Neural progenitor cell (in vitro differentiated cells): ENCODE measurements at regions not wholly inside any gene's neighbourhood (a gene's known extent, or its start where the extent isn't known, plus 50 kb on each side); places are given as distances from the start of the nearest gene placed in this dataset.

ENCODE experiments used
- CTCF ChIP-seq: fragments of 200-600 bp; sonication (generic); IDR thresholded peaks from 2 replicates; pipeline ENCODE4 v1.5.1; 2017; ENCODE audit warnings: antibody characterized with exemption, mild to moderate bottlenecking
- EZH2 ChIP-seq: fragments of 200-600 bp; sonication (generic); IDR thresholded peaks from 2 replicates; pipeline ENCODE4 v1.6.1; 2017; ENCODE audit warnings: antibody characterized with exemption, mild to moderate bottlenecking, moderate library complexity

GRCh38 chr12:45629292-45629691 is 100.2 kb upstream of the ARID2 start:
- no peak for TF ChIP-seq EZH2
- no peak for TF ChIP-seq CTCF
